ENCODE measurements at regions not wholly inside any gene's neighbourhood (a gene's known extent, or its start where the extent isn't known, plus 50 kb on each side); places are given as distances from the start of the nearest gene placed in this dataset.

DNA sequence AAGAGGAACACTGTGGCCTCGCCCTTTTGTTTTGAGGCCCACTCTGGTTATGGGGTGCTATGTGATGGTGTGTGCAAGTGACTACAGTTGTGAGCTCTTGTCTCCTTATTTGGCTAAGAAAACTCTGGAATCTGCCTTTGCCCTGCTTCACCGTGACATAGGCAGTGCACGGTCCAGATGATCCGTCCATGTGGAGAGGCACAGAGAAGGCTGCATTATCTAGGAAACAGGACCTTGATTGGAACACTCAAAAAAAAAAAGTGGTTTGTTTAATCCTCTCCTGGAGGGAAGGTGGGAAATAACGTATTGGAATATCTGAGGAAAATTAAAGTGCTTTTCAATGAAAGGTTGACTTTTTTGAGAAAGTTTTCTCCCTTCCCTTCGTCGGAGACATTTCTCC, 233.3 kb downstream of the CHD9NB start:
- TF ChIP-seq, protein P1, sequence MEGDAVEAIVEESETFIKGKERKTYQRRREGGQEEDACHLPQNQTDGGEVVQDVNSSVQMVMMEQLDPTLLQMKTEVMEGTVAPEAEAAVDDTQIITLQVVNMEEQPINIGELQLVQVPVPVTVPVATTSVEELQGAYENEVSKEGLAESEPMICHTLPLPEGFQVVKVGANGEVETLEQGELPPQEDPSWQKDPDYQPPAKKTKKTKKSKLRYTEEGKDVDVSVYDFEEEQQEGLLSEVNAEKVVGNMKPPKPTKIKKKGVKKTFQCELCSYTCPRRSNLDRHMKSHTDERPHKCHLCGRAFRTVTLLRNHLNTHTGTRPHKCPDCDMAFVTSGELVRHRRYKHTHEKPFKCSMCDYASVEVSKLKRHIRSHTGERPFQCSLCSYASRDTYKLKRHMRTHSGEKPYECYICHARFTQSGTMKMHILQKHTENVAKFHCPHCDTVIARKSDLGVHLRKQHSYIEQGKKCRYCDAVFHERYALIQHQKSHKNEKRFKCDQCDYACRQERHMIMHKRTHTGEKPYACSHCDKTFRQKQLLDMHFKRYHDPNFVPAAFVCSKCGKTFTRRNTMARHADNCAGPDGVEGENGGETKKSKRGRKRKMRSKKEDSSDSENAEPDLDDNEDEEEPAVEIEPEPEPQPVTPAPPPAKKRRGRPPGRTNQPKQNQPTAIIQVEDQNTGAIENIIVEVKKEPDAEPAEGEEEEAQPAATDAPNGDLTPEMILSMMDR (IDR thresholded peaks at IDR 0.05; ENCODE audit: low read length): no peak
- no peak for TF ChIP-seq EZH2 (IDR thresholded peaks at IDR 0.05; ENCODE audit: borderline replicate concordance, low read length)

All from OCI-LY1 (cell line).